GM21737 (cell line): ENCODE measurements at regions not wholly inside any gene's neighbourhood (a gene's known extent, or its start where the extent isn't known, plus 50 kb on each side); places are given as distances from the start of the nearest gene placed in this dataset.

Experiments used
- ATAC-seq: cut with Tn5 transposase; IDR thresholded peaks from one replicate; pipeline ENCODE4 v1.9.1; 2021; ENCODE audit warnings: mild to moderate bottlenecking, moderate library complexity; ENCODE audit not compliant: unreplicated experiment

DNA sequence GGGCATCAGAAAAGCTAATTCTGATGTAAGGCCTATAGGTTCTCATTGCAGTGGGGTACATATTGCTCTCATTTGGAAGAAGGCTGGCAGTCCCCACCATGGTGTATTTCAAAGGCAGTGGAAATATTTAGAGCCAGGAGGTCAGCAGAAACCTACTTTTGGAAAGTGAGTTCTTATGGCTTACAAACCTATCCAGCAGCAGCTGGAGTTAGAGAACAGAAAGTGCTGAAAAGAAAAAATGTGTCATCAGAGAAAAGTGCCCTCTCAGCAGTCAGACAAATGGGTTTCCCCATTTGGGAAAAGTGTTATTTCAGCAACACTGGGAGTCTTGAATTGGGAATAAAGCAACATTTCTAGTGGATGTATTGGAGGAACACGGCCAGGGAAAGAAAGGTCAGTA is 105.7 kb upstream of the IGFBP3 start:
- ATAC-seq, result no peak

DNA sequence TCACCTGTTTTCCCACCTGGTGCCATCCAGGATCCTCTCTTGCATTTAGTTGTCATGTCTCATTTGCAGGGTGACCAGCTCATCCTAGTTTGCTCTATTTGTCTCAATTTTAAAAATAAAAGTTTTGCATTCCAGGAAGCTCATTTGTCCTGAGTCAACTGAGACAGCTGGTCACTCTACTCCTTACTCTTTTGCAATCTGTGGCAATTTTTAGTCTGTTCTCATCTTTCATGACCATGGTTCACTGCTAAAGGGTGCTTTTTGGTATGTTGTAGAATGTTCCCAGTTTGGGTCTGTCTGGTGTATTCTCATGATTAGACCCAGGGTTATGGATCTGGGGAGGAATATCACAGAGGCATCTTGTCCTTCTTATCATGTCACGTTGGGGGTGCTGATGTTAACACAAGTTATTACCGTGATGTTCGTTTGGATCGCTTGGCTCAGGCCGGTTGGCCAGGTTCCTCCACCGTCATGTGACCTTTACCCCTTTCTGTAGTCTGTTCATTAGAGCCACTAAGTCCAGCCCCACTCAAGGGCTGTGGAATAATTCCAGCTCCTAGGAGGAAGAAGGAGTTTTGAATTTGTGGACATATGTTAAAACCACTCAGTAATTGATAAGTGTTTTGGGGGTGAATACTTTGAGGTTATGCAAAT is 103.3 kb upstream of the IGFBP3 start:
- ATAC-seq, result no peak

GRCh38 chr7:46022397-46022796 is 101.3 kb upstream of the IGFBP3 start:
- ATAC-seq, result no peak

- ATAC-seq, result no peak
Observed at GRCh38 chr7:46015107-46015868, 94.2 kb upstream of the IGFBP3 start.

DNA sequence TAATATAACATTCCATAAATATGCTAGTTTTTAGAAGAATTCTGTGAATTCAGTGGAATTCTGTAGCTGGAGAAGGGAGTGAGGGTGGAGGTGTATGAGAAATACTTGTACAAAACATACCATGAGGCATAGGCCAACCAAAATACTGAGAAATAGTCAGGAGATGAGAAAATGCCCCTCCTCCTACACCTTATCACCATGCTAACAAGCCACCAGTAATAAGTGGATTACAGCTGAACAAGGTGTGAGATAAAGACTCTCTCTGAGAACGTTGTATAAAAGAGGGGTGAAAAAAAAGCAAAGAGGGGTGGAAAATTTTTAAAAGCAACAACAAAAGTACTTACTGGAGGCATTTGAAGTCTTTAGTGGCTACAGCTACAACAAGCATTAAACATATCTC is 90.4 kb upstream of the IGFBP3 start:
- ATAC-seq, result no peak

DNA sequence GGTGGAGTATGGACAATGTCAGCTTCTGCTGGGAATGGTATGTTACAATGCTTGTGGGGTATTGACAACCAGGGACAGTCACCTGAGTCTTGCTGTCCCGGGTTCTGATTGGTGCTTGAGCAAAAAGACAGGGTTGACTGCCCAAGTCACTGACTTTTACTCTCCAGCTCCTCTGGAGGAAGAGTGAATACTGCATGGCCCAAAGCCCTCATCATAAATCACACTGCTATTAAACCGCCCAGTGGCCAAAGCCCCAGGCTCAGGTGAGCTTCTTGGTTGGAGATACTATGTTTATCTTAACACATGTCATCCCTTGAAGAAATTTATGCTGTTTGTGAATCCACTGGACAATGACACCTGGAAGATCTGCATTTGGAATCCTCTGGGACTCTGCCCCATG is 90.0 kb upstream of the IGFBP3 start:
- no peak for ATAC-seq

DNA sequence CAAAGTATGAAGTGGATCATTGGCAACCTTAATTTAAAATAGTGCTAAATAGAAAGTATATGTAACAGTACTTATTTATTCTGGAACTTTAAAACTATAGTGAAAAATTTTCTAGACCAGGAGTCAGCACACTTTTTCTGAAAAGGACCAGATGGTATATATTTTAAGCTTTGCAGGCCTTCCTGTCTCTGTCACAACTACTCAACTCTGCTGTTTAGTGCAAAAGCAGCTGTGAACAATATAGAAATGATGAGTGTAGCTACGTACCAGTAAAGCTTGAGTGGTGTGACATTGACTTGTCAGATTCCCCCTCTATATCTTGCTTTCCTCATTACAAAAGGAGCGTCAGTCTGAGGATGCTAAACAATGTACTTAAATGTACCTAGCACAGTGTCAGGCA is 88.1 kb upstream of the IGFBP3 start:
- ATAC-seq, result no peak

GRCh38 chr7:46007990-46008643 is 87.0 kb upstream of the IGFBP3 start:
- ATAC-seq, result no peak

DNA sequence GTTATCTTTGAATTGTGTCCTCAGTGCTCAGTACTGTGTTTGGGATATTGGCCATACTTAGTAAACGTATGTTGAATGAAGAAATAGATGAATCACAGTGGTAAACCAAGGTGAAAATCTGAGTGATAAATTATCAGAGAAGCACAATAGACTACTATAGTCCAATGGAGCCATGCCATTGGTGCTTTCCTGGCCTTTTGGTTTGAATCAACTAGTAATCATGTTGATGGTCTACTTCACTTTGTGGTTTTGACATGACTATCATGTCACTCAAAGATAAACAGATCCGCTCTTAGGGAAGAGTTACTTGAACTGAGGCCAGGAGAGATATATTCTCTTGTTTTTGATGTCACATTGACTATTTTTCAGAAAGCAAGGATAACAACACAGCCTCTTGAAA is 86.1 kb upstream of the IGFBP3 start:
- no peak for ATAC-seq

- ATAC-seq, result no peak
Observed at GRCh38 chr7:46006723-46007122, 85.7 kb upstream of the IGFBP3 start.

DNA sequence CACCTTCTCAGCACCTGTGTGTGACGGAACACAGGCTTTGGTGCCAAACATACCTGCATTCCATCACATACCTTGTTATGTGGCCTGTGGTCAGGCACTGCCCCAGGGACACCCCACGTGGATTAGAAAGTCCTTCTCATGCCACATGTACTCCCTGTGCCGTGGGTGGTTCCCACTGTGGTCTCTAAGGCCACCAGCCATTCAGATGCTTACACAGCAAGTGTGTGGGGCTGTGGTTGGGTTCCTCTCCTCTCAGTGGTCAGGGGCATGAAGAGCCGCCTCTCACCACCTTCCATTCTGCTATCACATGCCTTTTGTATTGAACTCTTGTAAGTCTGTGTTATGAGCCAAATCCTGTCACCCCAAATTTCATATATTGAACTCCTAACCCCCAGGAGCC is 85.1 kb upstream of the IGFBP3 start:
- ATAC-seq, result no peak

- no peak for ATAC-seq
Observed at GRCh38 chr7:46004965-46005364, 83.9 kb upstream of the IGFBP3 start.

DNA sequence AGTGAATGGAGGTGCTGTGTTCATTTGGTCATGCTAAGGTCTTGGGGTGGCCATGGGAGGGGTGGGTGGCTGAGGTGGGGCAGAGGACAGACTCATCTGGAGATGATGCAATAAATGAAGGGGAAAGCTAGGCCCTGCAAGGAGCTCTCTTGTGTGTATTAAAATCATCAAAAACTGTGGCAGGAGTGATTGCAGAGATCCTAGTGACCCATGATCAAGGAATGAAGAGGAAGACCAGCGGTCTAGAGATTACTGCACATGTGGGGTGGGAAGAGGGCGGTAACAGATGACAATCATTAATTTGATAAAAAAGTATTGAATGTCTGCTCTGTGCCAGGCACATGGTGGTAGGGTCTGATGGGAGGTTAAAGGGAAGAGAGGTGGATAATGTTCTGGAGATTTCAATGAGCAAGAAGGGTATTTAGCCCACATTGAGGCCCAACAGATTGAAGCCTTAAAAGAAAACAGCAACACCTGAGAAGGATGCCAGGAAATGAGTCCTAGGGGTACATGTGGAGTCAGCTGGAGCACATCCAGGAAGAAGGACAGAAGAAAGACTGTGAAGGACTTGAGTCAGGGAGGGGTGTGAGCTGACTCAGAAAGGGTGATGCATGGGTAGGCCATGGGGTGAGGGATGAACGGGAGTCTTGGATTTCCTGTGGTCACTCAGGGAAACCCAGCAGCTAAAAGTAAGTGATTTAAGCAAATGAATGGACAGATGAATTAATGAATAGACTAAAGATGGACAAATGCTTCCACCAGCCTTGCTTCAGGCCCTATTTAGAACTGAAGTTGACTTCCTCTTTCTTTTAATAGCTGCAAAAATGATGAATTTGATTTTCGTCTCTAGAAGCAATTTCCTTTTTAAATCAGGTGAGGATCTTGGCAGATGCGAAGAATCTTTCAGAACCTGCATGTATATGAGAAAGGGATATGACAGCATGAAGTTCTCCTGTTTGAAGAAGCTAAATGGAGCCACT is 83.1 kb upstream of the IGFBP3 start:
- no peak for ATAC-seq

- no peak for ATAC-seq
Observed at GRCh38 chr7:46003161-46003560, 82.1 kb upstream of the IGFBP3 start.

- ATAC-seq, result no peak
Observed at GRCh38 chr7:46000513-46000912, 79.4 kb upstream of the IGFBP3 start.

GRCh38 chr7:45999541-45999940 is 78.5 kb upstream of the IGFBP3 start:
- no peak for ATAC-seq

- ATAC-seq, result no peak
Observed at GRCh38 chr7:45998506-45998905, 77.4 kb upstream of the IGFBP3 start.

GRCh38 chr7:45993621-45994020 is 72.5 kb upstream of the IGFBP3 start:
- no peak for ATAC-seq

DNA sequence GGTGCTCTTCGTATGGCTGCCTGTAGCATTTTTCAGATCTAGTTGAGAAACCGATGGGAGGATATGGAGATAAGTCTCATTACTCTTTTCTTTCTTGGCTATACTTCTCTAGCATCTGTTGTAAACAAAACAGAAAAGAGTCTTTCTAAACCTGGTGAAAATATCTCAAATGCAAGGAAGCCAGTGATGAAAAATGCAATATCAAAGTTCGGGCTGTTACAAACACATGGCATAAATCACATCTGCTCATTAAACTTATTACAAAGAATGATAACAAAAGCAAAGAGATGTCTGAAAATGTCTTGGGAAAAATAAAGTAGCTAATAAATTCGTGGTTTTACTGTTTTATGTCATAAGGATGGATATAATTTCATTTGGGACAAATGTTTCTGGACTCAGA is 71.8 kb upstream of the IGFBP3 start:
- ATAC-seq, result no peak

GRCh38 chr7:45990276-45990675 is 69.2 kb upstream of the IGFBP3 start:
- no peak for ATAC-seq
